GM12873 (cell line): ENCODE measurements at regions not wholly inside any gene's neighbourhood (a gene's known extent, or its start where the extent isn't known, plus 50 kb on each side); places are given as distances from the start of the nearest gene placed in this dataset.

ENCODE experiments used
- CTCF ChIP-seq: IDR thresholded peaks from 2 replicates; pipeline ENCODE4 v1.5.1; 2012; ENCODE audit warnings: low read depth, mild to moderate bottlenecking, moderate library complexity, low read length, control low read depth; ENCODE audit not compliant: insufficient read depth; ENCODE audit errors: missing control alignments

- no peak for TF ChIP-seq CTCF
Measured at GRCh38 chr4:147339100-147339499, 141.8 kb upstream of the EDNRA start.

- no peak for TF ChIP-seq CTCF
Measured at GRCh38 chr4:147340111-147340510, 140.8 kb upstream of the EDNRA start.

DNA sequence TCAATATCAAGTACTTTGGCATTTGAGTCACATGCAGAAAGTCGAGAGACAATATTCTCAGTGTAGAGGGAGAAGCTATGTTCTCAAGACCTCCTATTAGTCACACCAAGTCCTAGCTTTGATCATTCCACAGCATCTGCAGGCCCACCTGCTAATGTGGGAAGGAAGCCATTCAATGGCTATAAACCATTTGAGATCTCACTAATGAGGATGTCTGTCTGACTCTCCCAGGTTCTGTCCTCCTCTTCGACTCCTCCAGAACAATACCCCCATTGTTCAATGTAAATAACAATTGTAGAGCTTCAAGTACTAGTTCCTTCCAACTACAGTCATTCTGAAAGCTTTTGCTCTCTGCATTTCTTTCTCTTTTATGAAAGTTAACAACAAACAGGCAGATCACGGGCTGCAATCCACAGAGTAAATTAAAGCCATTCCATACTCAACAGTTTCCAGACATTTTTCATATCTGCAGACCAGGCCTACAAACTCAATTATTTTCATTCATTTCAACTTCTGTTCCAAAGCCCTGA lies 140.2 kb upstream of the EDNRA start:
- no peak for TF ChIP-seq CTCF

DNA sequence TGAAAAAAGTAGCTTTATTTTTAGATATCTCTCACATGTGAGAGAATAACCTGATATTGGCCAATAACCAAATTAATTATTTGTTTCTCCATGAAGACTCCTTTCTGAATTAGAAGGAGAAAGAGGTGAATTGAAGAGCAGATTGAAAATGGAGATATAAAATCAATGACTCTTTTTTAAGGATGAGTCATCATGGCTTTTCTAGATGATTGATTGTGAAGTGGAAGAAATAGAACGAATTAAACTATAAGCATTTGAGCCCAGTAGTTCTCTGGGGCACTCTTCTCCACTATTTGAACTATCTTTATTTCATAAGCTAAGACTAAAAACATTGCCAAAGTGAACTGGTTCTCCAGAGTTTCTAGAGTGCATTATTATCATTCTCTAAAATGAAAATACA lies 137.2 kb upstream of the EDNRA start:
- TF ChIP-seq CTCF = no peak

DNA sequence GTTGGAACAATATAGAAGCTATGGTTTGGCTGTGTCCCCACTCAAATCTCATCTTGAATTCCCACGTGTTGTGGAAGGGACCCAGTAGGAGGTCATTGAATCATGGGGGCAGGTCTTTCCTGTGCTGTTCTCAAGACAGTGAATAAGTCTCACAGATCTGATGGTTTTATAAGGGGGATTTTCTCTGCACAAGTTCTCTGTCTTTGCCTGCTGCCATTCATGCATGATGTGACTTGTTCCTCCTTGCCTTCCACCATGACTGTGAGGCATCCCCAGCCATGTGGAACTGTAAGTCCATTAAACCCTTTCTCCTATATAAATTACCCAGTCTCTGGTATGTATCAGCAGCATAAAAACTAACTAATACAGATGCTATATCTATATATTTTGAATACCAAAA lies 135.2 kb upstream of the EDNRA start:
- no peak for TF ChIP-seq CTCF

DNA sequence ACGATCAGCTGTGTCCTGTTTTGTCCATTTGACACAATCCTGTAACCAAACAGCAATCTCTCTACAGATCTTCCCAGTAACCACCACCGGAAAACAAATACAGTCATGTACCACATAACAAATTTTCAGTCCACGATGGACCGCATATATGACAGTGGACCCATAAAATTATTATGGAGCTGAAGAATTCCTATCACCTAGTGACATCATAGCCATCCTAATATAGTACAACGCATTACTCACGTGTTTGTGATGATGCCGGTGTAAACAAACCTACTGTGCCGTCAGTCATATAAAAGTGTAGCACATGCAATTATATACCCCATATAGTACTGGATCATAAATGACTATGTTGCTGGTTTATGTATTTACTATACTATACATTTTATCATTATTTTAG lies 133.7 kb upstream of the EDNRA start:
- TF ChIP-seq CTCF = no peak

GRCh38 chr4:147349193-147349592 lies 131.7 kb upstream of the EDNRA start:
- TF ChIP-seq CTCF = no peak
